Activated CD8-positive, alpha-beta memory T cell treated with anti-CD3 and anti-CD28 coated beads, Interleukin-2, amount 50 U/mL, for 48 hours (primary cell): ENCODE measurements at regions not wholly inside any gene's neighbourhood (a gene's known extent, or its start where the extent isn't known, plus 50 kb on each side); places are given as distances from the start of the nearest gene placed in this dataset.

Source experiments
- DNase-seq: peaks from one replicate; pipeline ENCODE4 v3.0.0-alpha.2; 2020

GRCh38 chr11:115869780-115870431 is 365.7 kb upstream of the CADM1 start:
- no peak for DNase-seq

DNA sequence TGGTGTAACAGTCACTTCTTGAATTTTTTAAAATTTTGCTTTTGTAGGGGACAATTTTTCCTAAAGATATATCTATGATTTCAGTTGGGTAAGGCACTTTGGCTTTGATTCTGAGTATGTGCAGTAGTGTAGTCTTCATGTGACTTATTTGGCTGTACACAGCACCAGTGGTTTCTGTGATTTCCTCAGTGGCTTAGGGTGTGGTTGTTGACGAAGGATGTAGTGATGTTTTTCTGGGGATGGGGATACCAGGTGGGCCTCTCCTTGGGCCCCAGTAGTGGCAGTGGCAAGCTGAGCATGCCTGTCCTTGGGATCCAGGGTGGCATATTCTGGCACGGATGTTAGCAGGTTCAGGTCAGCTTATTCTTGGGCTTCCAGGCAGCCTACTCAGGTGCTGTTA is 364.9 kb upstream of the CADM1 start:
- DNase-seq: no peak

GRCh38 chr11:115860246-115860645 is 356.0 kb upstream of the CADM1 start:
- DNase-seq: no peak

GRCh38 chr11:115848611-115849010 is 344.4 kb upstream of the CADM1 start:
- DNase-seq: no peak

- no peak for DNase-seq
Measured at GRCh38 chr11:115848080-115848479, 343.9 kb upstream of the CADM1 start.

DNA sequence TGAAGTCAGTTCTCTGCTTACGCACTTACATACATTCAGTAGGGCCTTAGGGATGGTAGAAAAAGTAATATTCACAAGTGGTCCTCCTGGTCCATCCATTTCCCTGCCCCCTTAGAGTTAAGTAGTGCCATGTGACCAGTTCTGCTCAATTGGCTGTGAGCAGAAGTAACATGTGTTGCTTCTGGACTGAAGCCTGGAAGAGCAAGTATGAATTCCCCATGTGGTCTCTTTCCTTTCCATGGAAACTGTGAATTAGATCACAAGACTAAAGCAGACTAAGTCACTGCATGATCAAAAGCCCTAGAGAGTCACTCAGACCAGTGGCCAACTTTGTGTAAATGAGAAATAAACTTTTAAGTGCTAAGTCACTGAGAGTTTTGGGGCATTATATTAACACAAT is 341.7 kb upstream of the CADM1 start:
- DNase-seq: no peak

GRCh38 chr11:115843685-115844084 is 339.5 kb upstream of the CADM1 start:
- DNase-seq: no peak

GRCh38 chr11:115843111-115843510 is 338.9 kb upstream of the CADM1 start:
- no peak for DNase-seq

GRCh38 chr11:115820026-115820425 is 315.8 kb upstream of the CADM1 start:
- DNase-seq: no peak

- DNase-seq: no peak
Measured at GRCh38 chr11:115819014-115819413, 314.8 kb upstream of the CADM1 start.

DNA sequence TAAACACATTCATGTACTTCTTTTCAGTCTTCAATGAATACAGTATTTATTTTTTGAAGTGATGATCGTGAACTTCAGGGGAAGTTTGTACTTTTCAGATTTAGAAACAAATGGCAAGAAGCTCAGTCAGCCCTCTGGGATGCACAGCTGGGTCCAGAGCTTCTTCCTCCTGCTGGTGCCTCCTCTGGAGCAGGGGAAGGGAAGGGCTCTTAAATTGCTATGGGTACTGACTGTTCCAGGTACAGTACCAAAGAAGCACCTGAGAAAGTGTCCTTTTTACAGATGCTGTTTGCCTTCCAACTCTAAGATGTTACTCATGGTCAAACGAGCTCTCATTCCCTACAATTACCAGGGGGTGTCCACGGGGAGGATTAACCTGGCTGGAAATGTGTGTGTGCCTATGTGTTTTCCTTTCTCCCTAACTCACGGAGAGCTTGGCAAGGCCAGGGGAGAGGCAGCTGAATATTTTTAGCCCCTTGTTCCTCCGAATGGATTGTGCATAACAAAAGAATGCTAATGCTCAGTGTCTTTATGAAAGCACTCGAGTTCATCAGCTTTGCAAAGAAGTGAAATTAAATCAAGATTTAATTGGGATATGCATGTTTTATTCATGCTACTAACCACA is 313.7 kb upstream of the CADM1 start:
- DNase-seq: no peak

- no peak for DNase-seq
Measured at GRCh38 chr11:115808351-115808940, 304.2 kb upstream of the CADM1 start.

GRCh38 chr11:115806056-115806455 is 301.8 kb upstream of the CADM1 start:
- no peak for DNase-seq

DNA sequence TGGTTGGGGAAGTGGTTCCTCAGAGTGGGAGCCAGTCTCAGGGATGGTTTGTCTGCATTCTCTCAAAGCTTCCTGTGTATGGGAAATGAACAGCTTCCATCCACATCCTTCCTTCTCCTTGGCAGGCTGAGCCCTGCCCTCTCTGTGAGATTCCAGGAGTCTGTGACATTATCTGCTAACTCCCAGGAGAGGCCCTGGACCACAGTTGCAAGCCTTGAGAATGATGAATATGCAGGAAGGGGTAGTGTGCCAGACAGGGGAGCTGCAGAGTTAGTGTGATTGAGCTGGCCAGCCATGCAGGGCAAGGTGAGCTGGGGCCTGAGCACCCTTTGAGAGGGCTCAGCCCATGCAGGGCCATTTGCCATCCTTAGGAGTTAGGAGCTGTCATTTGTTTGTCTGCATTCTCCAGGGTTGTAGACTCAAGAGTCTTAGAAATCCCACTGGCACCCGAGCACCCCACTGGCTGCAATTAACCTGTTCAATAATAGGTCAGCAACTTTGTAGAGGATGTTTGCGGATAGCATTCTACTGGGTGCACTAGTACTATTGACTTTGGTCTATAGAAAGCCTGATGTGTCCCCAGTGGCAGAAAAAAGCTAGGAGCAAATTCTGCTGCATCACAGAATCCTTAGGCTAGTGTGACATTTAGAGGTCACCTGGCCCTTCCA is 299.0 kb upstream of the CADM1 start:
- DNase-seq: no peak

DNA sequence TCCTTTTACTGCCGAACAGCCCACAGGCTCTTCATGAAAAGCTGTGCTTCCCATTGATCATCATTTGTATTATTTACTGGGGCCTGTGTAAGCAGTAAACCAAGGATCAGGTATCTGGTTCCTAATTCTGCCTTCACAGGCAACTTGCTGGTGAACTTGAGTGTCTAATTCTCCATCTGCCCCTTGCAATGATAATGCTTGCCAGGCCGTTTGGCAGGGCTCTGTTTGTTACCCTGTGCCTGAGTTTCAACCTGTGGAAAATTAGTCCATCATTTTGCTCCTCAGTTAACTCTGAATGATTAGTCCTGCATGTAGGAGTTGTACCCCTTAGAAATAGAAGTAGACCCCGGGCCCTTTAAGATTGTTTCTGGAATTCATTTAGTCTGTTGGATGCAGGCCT is 298.4 kb upstream of the CADM1 start:
- no peak for DNase-seq

- no peak for DNase-seq
Measured at GRCh38 chr11:115792903-115793302, 288.7 kb upstream of the CADM1 start.

DNA sequence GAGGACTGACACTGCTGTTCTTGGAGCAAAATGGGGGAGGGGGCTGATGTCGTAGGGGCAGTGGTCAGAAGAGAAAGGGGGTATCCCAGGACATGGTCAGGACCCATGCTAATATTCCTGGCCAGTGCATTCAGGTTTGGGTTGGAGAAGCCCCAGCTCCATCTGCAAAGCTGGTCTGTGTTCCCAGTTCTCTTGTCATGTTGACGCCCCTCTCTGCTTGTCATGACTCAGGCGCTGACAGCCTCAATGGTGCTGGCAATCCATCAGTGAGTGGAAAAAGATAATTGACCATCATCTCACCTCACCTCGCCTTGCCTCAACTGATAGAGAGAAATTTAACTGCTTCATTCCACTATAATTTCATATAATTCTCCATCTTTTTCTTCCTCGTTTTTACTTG is 283.1 kb upstream of the CADM1 start:
- DNase-seq: no peak

DNA sequence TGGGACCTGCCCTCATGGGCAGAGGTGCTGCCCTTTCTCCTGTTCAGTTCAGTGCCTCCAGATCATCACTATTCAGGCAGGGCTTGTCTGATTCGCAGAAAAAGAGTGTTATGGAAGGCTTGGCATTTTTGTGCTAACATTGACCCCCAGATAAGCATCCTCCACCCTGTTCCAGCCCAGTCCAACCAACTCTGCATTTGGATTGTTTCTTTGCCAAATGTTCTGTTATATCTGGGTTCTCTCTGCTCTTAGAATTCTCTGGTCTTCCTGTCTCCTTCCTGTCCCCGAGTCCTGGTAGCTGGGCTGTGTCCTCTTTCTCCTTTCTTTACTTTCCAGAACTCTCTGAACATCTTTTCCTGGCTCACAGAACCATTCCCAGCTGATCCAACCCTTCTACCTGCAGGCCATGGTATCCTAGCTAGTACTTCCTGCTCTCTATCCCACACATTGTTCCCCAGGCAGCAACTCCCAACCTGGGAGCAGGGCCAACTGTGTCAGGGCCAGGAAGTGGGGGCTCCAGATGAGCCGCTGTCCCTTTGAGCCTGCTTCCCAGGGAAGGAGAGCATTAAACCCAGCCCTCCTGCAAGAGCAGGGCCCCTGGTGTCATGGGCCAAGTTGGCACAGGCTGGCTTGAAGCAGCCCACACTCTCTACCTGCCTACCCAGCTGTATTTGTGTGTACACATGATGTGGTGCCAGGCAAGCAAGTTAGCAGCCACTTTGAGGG is 280.7 kb upstream of the CADM1 start:
- DNase-seq: no peak

DNA sequence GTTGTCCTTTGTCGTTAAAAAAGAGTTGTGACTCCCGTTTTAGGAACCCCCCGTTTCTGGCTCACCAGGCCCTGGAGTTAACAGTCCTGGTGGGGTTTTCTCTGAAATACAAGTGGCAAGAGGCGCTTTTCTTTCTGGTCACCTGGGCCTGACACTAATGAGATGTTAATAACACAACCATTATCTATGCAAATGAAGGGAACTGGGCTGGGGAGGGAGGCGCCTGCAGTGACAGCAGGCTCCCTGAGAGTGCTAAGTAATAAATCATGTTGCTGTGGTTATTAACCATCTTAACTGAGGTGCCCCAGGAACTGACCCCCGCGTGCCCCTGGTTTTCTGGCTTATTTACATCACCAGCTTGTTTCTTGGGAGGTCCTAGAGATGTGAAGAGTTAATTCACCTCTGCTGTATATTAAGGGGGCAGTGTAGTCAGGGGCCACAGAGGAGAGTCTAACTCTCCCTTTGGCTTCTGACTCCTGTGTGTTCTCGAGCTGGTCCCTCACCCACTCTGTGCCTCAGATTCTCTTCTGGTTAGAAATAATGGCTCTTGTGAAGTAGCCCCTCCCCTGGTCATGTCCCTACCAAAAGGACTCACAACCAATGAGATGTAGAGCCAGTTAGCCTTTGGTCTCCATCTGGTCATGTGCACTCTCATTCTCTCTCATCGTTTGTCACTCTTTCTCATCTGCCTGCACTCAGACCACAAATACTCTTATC is 276.6 kb upstream of the CADM1 start:
- no peak for DNase-seq

DNA sequence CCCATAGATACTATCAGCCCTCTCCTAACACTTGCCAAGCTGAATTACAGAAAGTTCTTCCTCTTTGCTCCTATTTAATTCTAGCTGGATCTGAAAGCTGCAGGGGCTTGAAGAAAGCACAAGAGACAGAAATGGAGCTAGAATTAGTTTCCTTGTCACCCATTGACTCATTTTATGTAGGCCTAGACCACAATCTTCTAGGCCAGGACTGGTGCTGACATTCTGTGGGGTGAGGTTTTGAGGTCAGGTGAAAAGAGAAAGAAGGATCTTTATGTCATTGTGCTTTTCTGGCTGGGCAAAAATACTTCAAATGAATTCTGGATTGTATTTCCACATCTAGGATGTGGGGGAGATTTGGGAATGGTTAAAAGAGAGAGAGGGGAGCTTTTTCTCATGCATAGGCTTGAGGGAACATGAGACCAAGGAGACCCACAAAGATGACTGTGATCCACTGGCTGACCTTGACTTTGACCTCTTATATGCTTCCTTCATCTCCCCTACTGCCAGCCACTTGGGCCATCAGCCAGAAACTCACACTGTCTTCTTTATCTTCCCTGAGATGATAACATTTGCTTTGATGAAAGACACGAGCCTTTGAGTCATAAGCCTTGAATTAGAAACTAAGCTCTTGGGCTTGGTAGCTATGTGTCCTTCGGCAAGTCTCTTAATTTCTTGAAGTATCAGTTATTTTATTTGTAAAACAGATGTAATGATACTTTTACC is 274.9 kb upstream of the CADM1 start:
- DNase-seq: no peak

DNA sequence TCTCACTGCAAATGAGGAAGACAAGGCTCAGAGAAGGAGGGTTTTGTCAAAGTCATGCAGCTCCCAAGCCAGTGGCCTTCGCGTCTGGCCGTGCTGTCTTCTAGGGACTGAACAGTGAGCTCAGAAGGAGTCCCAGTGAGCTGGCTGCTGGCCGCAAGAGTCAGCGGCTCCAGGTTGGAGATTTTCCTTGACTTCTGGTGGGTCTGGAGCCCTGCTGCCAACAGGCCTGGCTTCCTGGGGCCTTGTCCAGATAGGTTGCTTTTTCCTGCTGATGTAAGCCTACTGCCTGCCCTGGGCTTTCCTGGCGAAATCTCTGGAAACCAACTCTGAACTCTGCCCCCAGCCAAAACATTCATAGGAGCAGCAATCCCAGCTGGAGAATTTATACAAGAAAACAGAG is 272.7 kb upstream of the CADM1 start:
- no peak for DNase-seq

DNA sequence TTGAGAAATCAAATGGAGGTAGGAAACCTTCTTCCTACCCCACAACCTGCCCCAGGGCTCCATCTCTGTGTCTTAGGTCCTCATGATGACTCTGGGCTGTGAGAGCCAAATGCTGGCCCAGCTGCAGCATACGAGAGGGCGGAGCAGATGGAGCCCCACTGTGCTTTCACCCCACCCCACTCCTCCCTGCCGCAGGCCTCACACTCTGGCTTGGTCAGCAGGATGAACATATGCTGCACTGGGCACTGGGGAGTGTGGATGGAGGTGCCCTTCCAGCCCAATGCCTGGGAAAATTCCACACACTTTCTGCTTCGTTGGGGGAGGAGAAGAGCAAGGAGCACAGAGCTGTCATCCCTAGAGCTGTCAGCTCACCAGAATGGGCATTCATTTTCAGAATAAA is 271.6 kb upstream of the CADM1 start:
- DNase-seq: no peak
